ENCODE measurements at regions not wholly inside any gene's neighbourhood (a gene's known extent, or its start where the extent isn't known, plus 50 kb on each side); places are given as distances from the start of the nearest gene placed in this dataset.

GRCh38 chr13:110010404-110011138 is 224.2 kb upstream of the IRS2 start:
- TF ChIP-seq, protein P1, sequence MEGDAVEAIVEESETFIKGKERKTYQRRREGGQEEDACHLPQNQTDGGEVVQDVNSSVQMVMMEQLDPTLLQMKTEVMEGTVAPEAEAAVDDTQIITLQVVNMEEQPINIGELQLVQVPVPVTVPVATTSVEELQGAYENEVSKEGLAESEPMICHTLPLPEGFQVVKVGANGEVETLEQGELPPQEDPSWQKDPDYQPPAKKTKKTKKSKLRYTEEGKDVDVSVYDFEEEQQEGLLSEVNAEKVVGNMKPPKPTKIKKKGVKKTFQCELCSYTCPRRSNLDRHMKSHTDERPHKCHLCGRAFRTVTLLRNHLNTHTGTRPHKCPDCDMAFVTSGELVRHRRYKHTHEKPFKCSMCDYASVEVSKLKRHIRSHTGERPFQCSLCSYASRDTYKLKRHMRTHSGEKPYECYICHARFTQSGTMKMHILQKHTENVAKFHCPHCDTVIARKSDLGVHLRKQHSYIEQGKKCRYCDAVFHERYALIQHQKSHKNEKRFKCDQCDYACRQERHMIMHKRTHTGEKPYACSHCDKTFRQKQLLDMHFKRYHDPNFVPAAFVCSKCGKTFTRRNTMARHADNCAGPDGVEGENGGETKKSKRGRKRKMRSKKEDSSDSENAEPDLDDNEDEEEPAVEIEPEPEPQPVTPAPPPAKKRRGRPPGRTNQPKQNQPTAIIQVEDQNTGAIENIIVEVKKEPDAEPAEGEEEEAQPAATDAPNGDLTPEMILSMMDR (IDR thresholded peaks at IDR 0.05; ENCODE audit: low read depth, low read length), result no peak
- no peak for DNase-seq (ENCODE audit: extremely low read depth, low read depth)

DNA sequence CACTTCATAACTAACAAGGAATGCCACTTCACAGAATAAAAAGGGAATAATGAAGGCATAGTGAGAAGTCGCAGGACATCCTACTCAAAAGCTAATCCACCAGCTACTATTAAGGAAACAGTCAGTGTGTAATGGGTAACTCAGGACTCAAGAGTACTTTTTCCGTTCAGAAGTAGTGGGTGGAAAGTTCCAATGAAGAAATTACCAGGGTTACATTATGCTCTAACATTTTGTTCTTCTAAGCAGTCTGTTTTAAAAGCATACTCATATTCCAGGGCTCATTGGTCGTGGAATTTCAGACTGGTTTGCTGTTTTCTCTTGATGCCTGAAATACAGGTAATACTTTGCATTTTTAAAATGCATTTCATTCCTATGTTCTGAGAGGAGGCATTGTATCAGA is 222.4 kb upstream of the IRS2 start:
- no peak for DNase-seq (ENCODE audit: extremely low read depth, low read depth)
- TF ChIP-seq, protein P1 (IDR thresholded peaks at IDR 0.05; ENCODE audit: low read depth, low read length), result no peak

DNA sequence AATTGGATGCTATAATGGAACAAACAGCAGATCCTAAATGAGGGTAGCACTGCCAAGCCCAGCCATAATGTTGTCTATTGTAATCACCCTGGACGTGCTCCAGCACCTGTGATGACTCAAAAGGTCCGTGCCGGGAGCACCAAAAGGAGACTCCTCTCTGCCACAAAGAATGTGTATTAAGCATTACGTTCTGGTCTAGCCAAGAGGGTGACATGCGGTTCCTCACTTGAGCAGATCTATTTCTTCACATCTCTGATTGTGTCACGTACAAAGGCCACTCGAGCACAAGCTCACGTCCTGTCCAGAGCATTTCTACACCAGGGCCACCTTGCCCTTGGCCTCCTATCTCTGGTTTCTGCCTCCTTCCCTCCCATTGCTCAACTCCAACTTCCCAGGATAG is 219.9 kb upstream of the IRS2 start:
- TF ChIP-seq, protein P1 (IDR thresholded peaks at IDR 0.05; ENCODE audit: low read depth, low read length), result no peak
- no peak for DNase-seq (ENCODE audit: extremely low read depth, low read depth)

GRCh38 chr13:110005563-110005962 is 219.2 kb upstream of the IRS2 start:
- TF ChIP-seq, protein P1 (IDR thresholded peaks at IDR 0.05; ENCODE audit: low read depth, low read length), result no peak

DNA sequence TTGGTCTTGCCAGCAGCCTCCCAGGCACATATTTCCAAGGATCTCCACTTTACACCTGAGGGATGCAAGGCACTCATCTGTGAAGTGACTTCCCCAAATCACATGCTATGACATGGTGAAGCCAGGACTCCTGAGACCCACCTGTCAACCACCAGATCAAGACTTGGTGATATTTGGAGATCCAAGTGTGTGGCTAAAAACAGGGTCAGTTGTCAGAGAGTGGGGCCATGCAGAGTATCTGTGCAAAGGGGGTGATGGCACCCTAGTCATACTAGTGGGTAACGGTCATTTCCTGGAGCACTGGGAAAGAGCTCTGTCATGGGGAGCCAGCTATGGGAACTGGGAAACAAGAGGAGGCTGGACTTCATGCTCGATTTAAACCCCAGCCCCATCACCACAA is 218.4 kb upstream of the IRS2 start:
- no peak for DNase-seq (ENCODE audit: extremely low read depth, low read depth)

More at GRCh38 chr13:110005563-110005962, 219.2 kb upstream of the IRS2 start:
- DNase-seq (ENCODE audit: extremely low read depth, low read depth), result no peak

GRCh38 chr13:110001670-110002275 is 215.4 kb upstream of the IRS2 start:
- TF ChIP-seq, protein P1 (IDR thresholded peaks at IDR 0.05; ENCODE audit: low read depth, low read length), result no peak
- no peak for DNase-seq (ENCODE audit: extremely low read depth, low read depth)

More for the DNA sequence above, 218.4 kb upstream of the IRS2 start:
- TF ChIP-seq, protein P1 (IDR thresholded peaks at IDR 0.05; ENCODE audit: low read depth, low read length), result no peak
